Inferior parietal cortex (tissue), 1 donor: ENCODE measurements at regions not wholly inside any gene's neighbourhood (a gene's known extent, or its start where the extent isn't known, plus 50 kb on each side); places are given as distances from the start of the nearest gene placed in this dataset.
"Not testable (repeated sequence)": the region's sequence is repeated elsewhere in the genome, so short reads cannot be mapped to it uniquely, and the experiment has no call there.

Experiments
- DNase-seq: peaks from one replicate; pipeline ENCODE4 v3.0.0-alpha.2; 2016; ENCODE audit errors: extremely low spot score

DNA sequence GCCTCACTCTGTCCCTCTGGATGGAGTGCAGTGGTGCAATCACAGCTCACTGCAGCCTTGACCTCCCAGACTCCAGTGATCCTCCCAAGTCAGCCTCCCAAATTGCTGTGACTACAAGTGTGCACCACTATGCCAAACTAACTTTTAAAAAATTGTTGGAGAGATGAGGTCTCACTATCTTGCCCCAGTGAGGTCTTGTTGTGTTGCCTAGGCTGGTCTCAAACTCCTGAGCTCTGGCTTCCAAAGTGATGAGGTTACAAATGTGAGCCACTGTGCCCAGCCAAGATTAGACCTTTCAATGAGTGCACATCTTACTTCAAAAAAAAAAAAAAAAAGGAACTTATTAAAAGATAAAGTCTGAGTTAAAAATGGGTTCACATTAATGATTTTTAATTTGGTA is 1838.1 kb upstream of the DEFB115 start:
- no peak for DNase-seq

DNA sequence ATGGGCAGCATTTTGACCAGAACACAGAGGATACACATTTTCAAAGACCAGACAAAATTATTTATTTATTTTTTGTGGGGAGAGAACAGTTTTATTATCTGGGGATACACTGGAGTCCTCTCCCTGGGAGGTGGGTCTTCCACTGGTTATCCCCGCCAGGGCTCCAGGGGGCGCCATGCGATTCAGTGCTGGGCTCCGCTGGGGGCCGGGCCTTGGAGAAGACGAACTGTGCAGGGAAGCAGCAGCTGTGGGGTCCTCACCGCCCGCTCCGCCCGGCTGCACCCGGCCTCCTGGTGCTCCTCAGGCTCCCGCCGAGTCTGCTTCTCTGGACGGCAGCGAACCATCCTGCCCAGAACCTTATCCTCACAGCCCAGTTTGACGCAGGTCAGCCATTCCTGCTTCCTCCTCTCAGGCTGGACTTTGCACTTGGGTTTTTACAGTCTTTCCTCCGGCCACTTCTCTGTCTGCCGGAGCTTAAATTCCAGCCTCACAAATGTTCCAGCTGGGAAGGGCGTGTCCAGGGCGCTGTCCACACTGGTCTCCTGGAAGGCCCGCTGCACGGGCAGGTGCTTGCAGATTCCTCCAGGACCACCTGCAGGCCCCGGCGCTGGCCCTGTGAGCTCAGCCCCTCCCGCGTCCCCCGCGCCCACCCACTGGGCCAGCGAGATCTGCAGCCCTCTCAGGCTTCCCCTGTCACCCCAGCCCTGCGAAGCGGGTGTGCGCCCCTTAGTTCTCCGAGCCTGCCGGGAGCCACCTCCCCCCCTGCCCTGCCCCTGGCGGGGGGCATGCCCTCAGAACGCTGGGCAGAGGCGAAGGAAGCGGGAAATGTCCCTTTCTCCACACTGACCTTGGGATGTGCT is 1830.0 kb upstream of the DEFB115 start:
- DNase-seq = no peak

DNA sequence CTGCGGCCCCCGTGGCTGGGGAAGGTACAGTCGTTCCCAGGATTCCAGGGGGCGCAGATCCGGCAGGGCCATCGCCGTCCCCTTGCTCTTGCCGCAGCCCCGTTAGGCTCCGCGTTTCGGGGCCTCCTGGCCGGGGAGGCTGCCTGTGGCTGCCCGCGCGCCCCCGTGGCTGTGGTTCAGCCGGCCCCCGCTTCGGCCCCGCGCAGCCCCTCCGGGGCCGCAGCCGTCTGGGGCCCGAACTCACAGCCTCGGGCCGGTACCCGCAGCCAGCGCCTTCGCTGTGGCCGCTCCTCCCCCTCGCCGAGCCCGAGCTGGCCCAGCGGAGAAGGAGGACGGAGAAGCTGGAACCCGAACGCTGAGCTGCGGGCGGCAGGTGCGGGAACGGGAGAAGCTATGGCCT is 1826.9 kb upstream of the DEFB115 start:
- DNase-seq = no peak

DNA sequence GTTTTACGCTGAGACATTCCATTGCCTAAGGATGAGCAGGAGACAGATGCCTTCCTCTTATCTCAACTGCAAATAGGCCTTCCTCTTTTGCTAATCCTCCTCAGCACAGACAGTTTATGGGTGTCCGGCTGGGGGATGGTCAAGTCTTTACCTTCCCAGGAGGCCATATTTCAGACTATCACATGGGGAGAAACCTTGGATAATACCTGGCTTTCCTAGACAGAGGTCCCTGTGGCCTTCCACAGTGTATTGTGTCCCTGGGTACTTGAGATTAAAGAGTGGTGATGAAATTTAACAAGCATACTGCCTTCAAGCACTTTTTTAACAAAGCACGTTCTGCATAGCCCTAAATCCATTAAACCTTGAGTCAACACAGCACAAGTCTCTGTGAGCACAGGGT is 1816.7 kb upstream of the DEFB115 start:
- not testable (repeated sequence) for DNase-seq

DNA sequence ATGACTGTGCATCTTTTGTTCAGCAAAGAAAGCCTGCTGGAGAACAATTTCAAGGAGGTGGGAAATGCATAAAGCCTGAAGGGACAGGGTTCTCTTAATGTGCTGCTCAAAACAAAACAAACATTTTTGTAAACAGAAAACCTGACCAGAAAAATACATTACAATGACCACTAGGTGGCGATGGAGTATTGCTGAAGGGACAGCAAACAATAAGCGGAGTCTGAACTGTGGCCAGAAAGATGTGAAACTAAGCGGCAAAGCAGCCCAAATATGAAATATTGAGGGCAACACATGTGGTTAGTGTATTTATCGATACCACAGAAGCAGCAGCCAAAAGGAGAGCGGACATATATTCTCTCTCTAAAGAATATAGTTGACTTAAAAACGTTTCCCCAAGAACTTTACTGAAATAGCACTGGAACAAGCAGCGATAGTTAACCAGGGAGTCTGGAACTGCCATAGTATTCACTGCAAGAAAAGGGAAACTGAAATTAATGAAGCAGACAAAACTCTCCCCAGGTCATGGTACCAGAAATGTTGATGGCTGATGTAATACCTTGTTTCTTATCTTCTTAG is 1814.2 kb upstream of the DEFB115 start:
- DNase-seq = peak; percentile 75

DNA sequence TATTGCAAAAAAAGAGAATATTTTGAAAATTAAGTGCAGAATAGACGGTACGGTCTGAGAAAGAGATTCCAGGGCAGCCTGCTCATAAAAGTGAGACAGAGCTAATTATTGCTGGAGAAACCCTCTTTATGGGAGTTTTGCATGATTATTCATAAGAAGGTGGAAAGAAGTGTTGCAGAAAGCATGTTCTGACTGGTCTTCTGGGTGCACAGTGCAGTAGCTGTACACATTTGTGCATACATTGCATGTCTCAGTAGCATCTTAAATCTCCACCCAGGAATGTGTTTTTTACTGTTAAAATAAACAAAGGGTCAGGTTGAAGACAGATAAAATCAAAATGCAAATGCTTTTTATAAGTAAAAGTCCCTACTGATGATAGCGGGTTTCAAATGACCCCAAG is 1813.6 kb upstream of the DEFB115 start:
- DNase-seq = no peak

DNA sequence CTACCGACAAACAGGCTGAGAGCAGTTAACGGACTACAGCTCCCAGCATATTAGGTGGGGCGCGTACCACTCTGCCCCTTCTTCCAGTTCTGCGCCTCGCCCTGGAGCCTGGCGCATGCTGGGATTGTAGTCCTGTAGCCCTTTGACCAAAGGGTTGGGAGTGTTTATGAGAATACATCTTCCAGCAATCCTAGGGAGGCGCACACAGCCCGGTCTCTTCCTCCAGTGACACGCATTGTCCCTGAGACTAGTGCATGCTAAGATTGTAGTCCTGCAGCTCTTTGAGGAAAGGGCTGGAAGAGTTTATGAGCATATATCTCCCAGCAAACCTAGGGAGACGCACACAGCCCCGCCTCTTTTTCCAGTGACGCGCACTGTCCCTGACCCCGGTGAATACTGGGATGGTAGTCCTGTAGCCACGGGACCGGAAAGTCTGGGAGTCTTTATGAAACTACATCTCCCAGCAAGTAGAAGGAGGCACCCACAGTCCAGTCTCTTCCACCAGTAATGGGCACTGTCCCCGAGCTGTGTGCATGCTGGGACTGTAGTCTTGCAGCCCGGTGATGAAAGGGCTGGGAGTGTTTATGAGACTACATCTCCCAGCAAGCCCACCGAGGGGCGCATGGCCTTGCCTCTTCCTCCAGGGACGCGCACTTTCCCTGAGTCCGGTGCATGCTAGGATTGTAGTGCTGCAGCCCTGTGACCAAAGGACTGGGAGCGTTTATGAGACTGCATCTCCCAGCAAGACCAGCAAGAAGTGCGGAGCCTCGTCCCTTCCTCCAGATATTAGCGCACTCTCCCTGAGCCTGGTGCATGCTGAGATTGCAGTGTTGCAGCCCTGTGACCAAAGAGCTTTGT is 1812.2 kb upstream of the DEFB115 start:
- peak; percentile 25 for DNase-seq

DNA sequence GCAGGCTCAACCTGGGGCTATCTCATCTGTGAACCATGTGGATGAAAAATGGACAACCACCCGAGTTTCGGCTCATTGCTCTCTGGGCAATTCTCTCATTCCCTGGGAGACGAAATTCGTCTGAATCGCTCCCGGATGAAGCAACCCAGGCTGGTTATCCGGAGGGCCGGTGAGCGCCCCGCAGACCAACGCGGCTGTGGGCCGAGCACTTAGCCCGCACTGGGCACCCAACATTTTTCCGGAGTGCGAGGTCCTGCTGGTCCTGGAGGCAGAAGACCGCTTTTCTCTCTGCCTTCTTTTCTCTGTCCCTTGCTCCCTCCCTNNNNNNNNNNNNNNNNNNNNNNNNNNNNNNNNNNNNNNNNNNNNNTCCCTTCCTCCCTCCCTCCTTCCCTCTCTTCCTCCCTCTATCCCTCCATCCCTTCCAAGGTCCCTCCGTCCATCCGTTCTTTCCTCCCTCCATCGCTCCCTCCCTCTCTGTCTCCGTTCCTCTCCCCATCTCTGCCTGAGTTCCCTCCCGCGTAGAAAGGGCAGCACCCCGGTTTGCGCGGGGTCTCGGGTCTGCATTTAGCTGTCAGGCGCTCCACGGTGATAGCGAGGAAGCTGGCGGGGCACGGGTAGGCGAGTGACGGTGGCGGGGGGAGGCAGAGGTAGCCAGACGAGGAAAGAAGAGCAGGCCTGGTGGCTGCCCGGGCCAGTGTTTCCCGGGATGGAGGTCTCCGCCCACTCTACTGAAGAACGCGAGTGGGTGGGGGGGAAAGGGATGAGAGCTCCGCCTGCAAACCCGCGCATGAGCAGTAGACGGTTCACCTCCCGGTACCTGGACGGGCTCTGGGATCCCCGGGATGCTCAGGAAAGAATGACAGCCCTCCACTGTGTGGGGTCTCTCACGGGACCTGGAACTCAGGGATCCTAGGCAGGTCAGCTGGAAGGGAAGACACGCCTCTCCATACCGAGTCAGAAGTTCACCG is 1809.7 kb upstream of the DEFB115 start:
- DNase-seq = not testable (repeated sequence)

DNA sequence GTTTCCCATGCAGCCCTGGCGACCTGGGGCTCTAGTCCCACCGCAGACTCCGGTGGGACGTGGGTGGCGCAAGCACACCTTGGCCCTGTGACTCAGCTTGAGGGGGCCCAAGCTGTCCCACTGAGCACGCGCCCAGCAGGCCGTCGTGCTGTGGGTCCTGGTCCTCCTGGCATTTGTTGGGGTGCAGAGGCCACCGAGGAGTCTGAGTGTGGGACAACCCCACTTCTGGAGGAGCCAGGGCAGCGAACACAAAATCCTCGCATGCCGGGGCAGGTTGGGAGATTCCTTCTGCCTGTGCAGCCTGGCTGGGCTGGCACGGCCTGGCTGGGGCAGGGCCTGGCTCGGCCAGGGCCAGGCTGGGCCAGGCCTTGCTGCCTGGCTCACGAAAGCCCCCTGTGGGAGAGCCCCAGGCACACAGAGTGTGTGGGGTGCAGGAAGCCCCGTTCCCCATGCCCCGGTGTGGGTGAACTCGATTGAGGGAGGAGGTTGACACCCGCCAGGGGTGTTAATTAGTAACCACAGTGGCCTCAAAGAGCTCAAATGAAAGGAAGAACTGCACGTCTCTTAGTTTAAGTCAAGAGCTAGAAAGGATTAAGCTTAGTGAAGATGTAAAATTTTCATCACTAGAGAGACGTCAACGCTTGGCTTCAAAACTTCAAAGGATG is 1808.5 kb upstream of the DEFB115 start:
- DNase-seq = no peak

DNA sequence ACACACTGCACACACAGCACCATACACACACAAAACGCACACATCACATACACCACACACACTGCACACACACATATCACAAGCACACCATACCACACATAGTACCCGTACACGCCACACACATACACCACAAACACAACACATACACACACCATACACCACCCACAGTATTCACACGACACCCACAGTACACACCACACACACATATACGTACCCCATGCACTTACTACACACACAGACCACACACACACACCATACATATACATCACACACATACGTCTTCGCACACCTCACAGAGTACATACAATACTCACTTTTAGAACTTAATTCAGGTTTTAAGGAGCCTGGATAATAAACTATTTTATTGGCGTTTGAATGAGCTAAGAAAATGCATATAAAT is 1805.3 kb upstream of the DEFB115 start:
- DNase-seq = no peak

DNA sequence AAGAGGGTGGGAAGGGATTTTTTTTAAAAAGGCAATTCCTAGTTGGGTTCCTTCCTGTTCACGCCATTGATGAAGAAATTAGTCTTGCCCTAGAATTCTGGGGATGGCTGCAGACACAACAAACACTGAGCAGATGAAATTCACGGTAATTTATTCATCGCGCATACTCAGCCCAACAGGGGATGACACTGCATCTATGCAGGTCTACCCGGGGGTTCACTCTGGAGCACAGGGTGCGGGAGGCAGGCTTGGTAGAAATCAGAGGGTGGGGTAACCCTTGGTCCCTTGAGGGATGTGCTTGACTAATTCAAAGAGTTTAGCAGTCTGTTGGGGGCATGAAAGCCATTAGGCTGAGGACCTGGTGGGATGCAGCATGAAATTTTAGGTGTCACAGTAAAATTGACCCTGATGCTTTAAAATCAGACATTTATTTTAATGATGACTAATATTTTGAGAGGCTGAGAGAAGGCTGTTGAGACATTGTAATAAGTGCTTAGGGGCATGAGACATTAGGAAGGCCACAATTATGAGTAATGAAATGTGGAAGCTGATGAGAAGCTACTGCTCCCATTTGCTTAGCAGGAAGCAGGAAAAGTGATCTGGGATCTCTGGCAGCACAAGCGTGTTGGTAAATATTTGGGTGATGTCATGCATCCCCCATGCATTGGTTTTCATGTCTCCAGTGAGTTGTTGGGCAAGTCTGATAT is 1800.3 kb upstream of the DEFB115 start:
- DNase-seq = not testable (repeated sequence)

DNA sequence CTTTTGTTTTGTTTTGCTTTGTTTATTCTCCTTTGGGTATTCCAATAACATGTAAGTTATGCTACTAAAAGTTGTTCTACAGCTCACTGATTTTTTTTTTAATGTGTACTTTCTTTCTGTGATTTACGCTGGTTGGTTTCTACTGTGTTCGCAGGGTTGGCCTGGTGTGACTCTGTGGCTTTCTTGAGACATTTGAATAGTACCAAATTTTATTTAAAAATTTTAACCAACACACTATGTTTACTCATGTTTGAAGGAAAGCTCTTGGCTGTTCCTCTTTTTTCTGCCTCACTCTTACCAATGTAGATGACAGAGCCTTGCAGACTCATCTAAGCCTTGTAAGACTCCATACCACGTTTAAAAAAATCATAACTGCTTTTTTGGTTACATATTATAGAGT is 1784.9 kb upstream of the DEFB115 start:
- no peak for DNase-seq

DNA sequence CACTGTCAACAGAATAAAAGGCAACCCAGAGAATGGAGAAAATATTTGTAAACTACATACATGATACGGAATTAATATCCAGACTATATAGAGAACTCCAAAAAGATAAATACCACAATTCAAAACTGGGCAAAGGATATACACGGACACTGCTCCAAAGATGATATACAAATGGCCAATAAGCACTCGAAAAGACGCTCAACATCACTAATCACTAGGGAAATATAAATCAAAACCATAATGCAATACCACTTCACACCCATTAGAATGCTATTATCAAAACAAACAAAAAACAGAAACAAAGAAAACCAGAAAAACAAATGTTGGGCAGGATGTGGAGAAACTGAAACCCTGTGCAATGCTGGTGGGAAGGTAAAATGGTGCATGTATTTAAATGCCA is 1764.6 kb upstream of the DEFB115 start:
- not testable (repeated sequence) for DNase-seq

DNA sequence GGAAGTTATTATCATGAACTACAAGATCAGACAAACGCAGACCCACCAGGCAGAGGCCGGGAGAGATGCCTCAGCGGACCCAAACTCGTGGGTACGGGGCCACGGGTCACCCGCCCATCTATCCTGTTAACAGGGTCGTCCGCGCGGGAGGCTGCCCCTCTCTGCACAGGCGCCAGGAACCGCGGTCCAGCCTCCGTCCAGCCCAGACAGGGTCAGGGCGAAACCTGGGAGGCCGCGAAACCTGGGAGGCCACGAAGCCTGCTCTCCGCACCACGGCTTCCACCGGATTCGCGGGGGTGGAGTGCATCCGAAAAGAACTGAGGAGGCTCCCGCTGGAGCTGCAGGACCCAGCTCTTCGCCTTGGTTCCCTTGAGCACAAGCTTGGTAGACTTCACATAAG is 1760.7 kb upstream of the DEFB115 start:
- DNase-seq = not testable (repeated sequence)

DNA sequence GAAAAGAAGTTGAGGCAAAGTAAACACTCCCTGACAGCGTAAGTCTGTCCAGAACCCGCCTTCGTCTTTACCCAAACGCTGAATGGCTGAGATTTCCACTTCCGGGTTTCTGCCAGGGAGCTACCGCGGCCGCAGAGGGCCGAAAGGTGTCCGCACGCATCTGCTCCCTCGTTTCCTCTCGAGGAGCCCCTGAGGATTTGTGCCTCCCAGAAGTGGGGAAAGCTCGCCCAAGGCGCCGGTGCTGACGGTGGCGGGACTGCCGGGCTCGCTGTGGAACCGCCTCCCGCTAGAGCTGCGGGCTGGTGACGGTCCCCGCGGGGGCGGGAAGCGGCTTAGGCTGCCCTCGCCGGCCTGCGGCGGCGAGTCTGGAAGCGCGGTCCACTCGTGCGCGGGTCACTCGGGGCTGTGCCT is 1760.2 kb upstream of the DEFB115 start:
- DNase-seq = peak; percentile 32

DNA sequence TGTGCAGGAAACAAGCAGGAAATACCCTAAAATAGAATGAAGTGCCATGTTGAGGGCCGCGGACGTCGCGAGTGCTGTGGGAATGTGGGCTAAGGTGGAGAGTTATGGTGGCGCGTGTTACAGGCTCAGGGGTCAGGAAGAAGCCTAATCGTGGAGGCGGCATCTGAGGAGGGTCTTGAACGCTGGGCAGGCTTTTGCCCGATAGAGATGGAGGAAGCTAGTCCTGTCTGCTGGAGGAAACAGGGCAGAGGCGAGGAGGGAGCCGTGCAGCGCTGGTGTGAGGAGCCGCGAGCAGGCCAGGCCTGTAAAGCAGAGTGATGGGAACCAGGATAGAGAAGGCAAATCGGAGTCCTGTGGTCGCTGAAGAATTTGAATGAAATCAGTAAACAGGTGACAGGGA is 1759.8 kb upstream of the DEFB115 start:
- DNase-seq = not testable (repeated sequence)

DNA sequence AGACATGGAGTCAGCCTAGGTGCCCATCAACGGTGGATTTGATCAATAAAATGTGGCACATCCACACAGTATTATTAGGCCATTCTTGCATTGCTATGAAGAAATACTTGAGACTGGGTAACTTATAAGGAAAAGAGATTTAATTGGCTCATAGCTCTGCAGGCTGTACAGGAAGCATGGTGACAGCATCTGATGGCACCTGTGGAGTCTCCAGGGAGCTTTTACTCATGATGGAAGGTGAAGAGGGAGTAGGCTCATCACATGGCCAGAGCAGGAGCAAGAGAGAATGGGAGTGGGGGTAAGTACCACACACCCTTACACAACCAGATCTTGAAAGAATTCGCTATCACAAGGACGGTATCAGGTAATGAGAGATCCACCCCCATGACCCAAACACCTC is 1756.7 kb upstream of the DEFB115 start:
- not testable (repeated sequence) for DNase-seq

DNA sequence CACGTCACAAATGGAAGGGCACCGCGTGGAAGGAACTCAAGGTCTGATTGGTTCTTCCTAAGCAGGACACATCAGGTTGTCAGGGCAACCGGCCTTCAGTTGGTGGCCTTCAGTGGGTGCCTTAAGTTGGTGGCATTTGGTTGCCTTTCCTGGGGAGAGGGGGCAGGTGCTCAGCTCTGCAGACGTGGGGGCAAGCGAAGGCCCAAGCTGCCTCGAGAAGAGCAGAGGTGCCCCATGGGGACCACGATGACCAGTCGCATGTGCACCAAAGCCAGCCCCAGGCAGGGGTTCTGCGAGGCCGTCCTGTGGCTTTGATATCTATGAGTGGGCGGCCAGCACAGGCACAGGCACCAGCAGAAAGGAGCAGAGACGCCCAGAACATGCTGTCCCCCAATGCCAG is 1742.8 kb upstream of the DEFB115 start:
- DNase-seq = not testable (repeated sequence)

DNA sequence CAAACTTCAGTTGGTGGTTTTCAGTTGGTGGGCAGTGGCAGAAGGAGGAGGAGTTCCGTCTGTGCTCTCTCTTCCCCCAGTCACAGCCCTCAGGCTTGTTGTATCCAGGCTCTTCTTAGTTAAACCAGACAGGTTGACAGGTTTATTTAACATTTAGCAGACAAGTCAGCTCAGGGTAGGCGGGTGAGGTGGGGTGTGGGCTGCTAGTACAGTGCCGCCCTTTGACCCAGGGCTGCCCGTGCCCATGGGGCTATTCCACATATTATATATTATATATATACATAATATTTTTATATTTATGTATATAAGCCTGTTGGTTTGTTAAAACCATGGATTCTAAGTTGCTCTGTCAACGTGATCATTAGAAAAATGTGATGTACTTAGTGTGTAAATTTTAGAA is 1740.6 kb upstream of the DEFB115 start:
- not testable (repeated sequence) for DNase-seq

DNA sequence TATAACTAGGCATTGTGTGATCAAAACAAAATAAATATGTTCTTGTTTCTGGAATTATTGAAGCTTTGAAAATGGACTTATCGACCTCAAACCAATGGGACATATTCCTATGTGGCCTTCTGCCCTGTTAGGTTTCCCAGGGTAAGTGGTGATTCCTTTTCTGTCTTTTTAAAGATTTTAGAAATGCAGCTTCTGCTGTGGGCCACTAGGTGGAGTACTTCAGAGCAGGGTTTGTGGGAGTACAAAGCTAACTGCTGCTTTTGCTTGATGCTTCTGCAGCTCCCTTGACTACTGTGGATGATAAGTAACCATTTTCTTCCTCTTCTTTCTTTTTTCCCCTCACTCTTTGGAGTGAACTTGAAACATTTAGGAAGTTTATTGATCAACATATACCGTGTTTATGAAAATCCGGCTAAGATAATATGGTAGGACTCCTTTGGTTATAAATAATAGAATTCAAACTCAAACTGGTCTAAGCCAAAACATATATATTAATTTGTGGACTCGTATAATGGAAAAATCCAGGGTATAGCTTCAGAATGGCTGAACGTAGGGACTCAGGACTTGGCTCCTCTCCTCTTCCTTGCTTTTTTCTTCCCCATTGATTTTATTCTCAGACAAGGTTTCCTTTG is 1737.7 kb upstream of the DEFB115 start:
- not testable (repeated sequence) for DNase-seq
